HepG2 (cell line): ENCODE measurements at regions not wholly inside any gene's neighbourhood (a gene's known extent, or its start where the extent isn't known, plus 50 kb on each side); places are given as distances from the start of the nearest gene placed in this dataset.

Experiments used
- JUND ChIP-seq: sonication (generic); formaldehyde crosslinking; IDR thresholded peaks from 2 replicates; pipeline ENCODE4 v1.8.0; 2022; ENCODE audit warnings: mild to moderate bottlenecking, missing genetic modification reagents
- NFIC ChIP-seq: IDR thresholded peaks from 2 replicates; pipeline ENCODE4 v1.6.1; 2012; ENCODE audit warnings: mild to moderate bottlenecking, low read length, inconsistent platforms
- PLRG1 ChIP-seq: fragments of 450-650 bp; conservative IDR thresholded peaks from 2 replicates; pipeline ENCODE4 v1.6.1; 2016

DNA sequence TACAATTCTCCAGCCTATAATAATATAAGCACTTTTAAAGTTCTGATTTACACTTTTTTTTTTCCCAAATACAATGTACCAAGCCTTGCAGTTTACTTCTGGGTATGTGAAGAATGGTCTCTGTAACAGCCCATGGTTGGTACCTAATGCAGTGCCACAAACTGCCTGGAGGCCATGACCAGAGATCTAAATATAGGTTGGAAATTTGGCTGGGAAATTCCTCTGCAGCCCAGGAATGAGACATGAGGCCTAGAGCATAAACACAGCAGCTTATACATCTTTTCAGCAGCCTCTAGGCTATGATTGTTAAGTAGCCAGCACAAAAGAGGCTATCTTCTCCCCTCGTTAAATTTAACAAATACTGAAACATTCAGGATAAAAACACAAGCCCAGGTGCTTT is 432.0 kb upstream of the FAM98A start:
- TF ChIP-seq PLRG1 (no peak), NFIC (no peak), JUND (CRISPR knock-in tag) (no peak)
